Epidermal melanocyte (primary cell): ENCODE measurements at regions not wholly inside any gene's neighbourhood (a gene's known extent, or its start where the extent isn't known, plus 50 kb on each side); places are given as distances from the start of the nearest gene placed in this dataset.

ENCODE experiments used
- DNase-seq: peaks from one replicate; pipeline ENCODE4 v3.0.0; 2011; ENCODE audit warnings: low spot score; ENCODE audit not compliant: insufficient read length

- no peak for DNase-seq
Measured at GRCh38 chr5:128667152-128667551, 129.1 kb upstream of the FBN2 start.

- no peak for DNase-seq
Measured at GRCh38 chr5:128667751-128668150, 129.7 kb upstream of the FBN2 start.

GRCh38 chr5:128668921-128669320, 130.9 kb upstream of the FBN2 start:
- no peak for DNase-seq

- no peak for DNase-seq
Measured at GRCh38 chr5:128669803-128670202, 131.8 kb upstream of the FBN2 start.

GRCh38 chr5:128671943-128672342, 133.9 kb upstream of the FBN2 start:
- DNase-seq = no peak

GRCh38 chr5:128673000-128673399, 135.0 kb upstream of the FBN2 start:
- DNase-seq = no peak

- DNase-seq = no peak
Measured at GRCh38 chr5:128673411-128673957, 135.4 kb upstream of the FBN2 start.

GRCh38 chr5:128673970-128674369, 135.9 kb upstream of the FBN2 start:
- DNase-seq = no peak

- DNase-seq = no peak
Measured at GRCh38 chr5:128674837-128675446, 136.9 kb upstream of the FBN2 start.

GRCh38 chr5:128681096-128681495, 143.1 kb upstream of the FBN2 start:
- no peak for DNase-seq

- no peak for DNase-seq
Measured at GRCh38 chr5:128681764-128682592, 143.9 kb upstream of the FBN2 start.

GRCh38 chr5:128682669-128683068, 144.6 kb upstream of the FBN2 start:
- DNase-seq = no peak

- DNase-seq = no peak
Measured at GRCh38 chr5:128684961-128685360, 146.9 kb upstream of the FBN2 start.

- no peak for DNase-seq
Measured at GRCh38 chr5:128687930-128688329, 149.9 kb upstream of the FBN2 start.

GRCh38 chr5:128693764-128694163, 155.7 kb upstream of the FBN2 start:
- DNase-seq = no peak

- DNase-seq = no peak
Measured at GRCh38 chr5:128695791-128696530, 157.9 kb upstream of the FBN2 start.

GRCh38 chr5:128701301-128701700, 163.3 kb upstream of the FBN2 start:
- no peak for DNase-seq

- no peak for DNase-seq
Measured at GRCh38 chr5:128703322-128703721, 165.3 kb upstream of the FBN2 start.

- DNase-seq = no peak
Measured at GRCh38 chr5:128706269-128706668, 168.2 kb upstream of the FBN2 start.

GRCh38 chr5:128708841-128709240, 170.8 kb upstream of the FBN2 start:
- DNase-seq = no peak

GRCh38 chr5:128711216-128711615, 173.2 kb upstream of the FBN2 start:
- DNase-seq = no peak

- DNase-seq = no peak
Measured at GRCh38 chr5:128714551-128714950, 176.5 kb upstream of the FBN2 start.
